Mesenchymal stem cell (in vitro differentiated cells and primary cell): ENCODE measurements at regions not wholly inside any gene's neighbourhood (a gene's known extent, or its start where the extent isn't known, plus 50 kb on each side); places are given as distances from the start of the nearest gene placed in this dataset.

Source experiments
- DNase-seq: peaks from one replicate; pipeline ENCODE4 v3.0.0-alpha.2; 2013
- H2AFZ ChIP-seq: one replicate; pipeline ENCODE4 v1.6.1; 2013; ENCODE audit warnings: low read depth, mild to moderate bottlenecking, control low read depth, inconsistent platforms, low read length, moderate library complexity
- H2AK5ac ChIP-seq: 2 replicates; pipeline ENCODE4 v1.6.1; 2013; ENCODE audit warnings: low read length, moderate library complexity, mild to moderate bottlenecking, inconsistent platforms; ENCODE audit not compliant: severe bottlenecking
- H2BK120ac ChIP-seq: one replicate; pipeline ENCODE4 v1.6.1; 2013; ENCODE audit warnings: low read depth, mild to moderate bottlenecking, inconsistent platforms, low read length, moderate library complexity
- H2BK12ac ChIP-seq, 2 experiments: one replicate each; pipeline ENCODE4 v1.6.1; 2013; ENCODE audit warnings: inconsistent platforms in 2 of 2, low read length in 2 of 2, mild to moderate bottlenecking in 2 of 2, moderate library complexity in 2 of 2, control low read depth in 1 of 2
- H2BK15ac ChIP-seq: one replicate; pipeline ENCODE4 v1.6.1; 2013; ENCODE audit warnings: mild to moderate bottlenecking, low read depth, inconsistent platforms; ENCODE audit not compliant: poor library complexity, severe bottlenecking
- H2BK5ac ChIP-seq: 2 replicates; pipeline ENCODE4 v1.6.1; 2013; ENCODE audit warnings: low read depth, mild to moderate bottlenecking, low read length, control low read depth, inconsistent platforms; ENCODE audit not compliant: poor library complexity, severe bottlenecking
- H3K14ac ChIP-seq, 2 experiments: one replicate each; pipeline ENCODE4 v1.6.1; 2013; ENCODE audit warnings: inconsistent platforms in 2 of 2, low read length in 2 of 2, control low read depth in 1 of 2, mild to moderate bottlenecking in 1 of 2, moderate library complexity in 1 of 2
- H3K18ac ChIP-seq, 2 experiments: one replicate each; pipeline ENCODE4 v1.6.1; 2013; ENCODE audit warnings: inconsistent platforms in 2 of 2, low read length in 2 of 2, control low read depth in 1 of 2, low read depth in 1 of 2, mild to moderate bottlenecking in 1 of 2
- H3K23ac ChIP-seq, 2 experiments: one replicate each; pipeline ENCODE4 v1.6.1; 2013; ENCODE audit warnings: inconsistent platforms in 2 of 2, low read length in 2 of 2, mild to moderate bottlenecking in 2 of 2, moderate library complexity in 2 of 2, control low read depth in 1 of 2
- H3K27ac ChIP-seq: 2 replicates; pipeline ENCODE4 v1.5.1; 2013; ENCODE audit warnings: mild to moderate bottlenecking, moderate library complexity, low read length, control low read depth, inconsistent platforms; ENCODE audit not compliant: poor library complexity, severe bottlenecking
- H3K27me3 ChIP-seq, 2 experiments: 2 replicates each; pipeline versions ENCODE4 v1.6.1 to v1.7.0; 2013; ENCODE audit warnings: low read length in 2 of 2, mild to moderate bottlenecking in 2 of 2, moderate library complexity in 2 of 2, control low read depth in 1 of 2, inconsistent platforms in 1 of 2; ENCODE audit not compliant: control insufficient read depth in 1 of 2, insufficient read depth in 1 of 2
- H3K36me3 ChIP-seq, 2 experiments: 2 replicates each; pipeline versions ENCODE4 v1.6.1 to v1.7.0; 2013; ENCODE audit warnings: low read length in 2 of 2, control low read depth in 1 of 2, inconsistent platforms in 1 of 2, low read depth in 1 of 2, mild to moderate bottlenecking in 1 of 2; ENCODE audit not compliant: insufficient read depth in 2 of 2, control insufficient read depth in 1 of 2
- H3K4ac ChIP-seq, 2 experiments: one replicate each; pipeline ENCODE4 v1.6.1; 2013; ENCODE audit warnings: inconsistent platforms in 2 of 2, low read length in 2 of 2, mild to moderate bottlenecking in 2 of 2, moderate library complexity in 2 of 2, control low read depth in 1 of 2, low read depth in 1 of 2
- H3K4me1 ChIP-seq: 2 replicates; pipeline ENCODE4 v1.6.1; 2013; ENCODE audit warnings: low read depth, low read length, control low read depth; ENCODE audit not compliant: control insufficient read depth, insufficient read depth
- H3K4me2 ChIP-seq: 2 replicates; pipeline ENCODE4 v1.6.1; 2013; ENCODE audit warnings: low read length, mild to moderate bottlenecking, inconsistent platforms; ENCODE audit not compliant: poor library complexity, severe bottlenecking
- H3K4me3 ChIP-seq, 2 experiments: 2 replicates each; pipeline versions ENCODE4 v1.5.1 to v1.7.0; 2013; ENCODE audit warnings: low read length in 2 of 2, mild to moderate bottlenecking in 2 of 2, control low read depth in 1 of 2, low read depth in 1 of 2; ENCODE audit not compliant: insufficient read depth in 1 of 2
- H3K79me1 ChIP-seq: replicated peaks from 2 replicates; pipeline ENCODE4 v1.6.1; 2013; ENCODE audit warnings: mild to moderate bottlenecking, control low read depth, low read length, inconsistent platforms; ENCODE audit not compliant: poor library complexity, severe bottlenecking
- H3K9ac ChIP-seq: 2 replicates; pipeline ENCODE4 v1.7.0; 2013; ENCODE audit warnings: mild to moderate bottlenecking, low read length, moderate library complexity
- H3K9me3 ChIP-seq: 2 replicates; pipeline ENCODE4 v1.7.0; 2013; ENCODE audit warnings: mild to moderate bottlenecking, low read length; ENCODE audit not compliant: control insufficient read depth
- H4K8ac ChIP-seq: one replicate; pipeline ENCODE4 v1.6.1; 2013; ENCODE audit warnings: inconsistent platforms, mild to moderate bottlenecking, low read length, moderate library complexity
- H4K91ac ChIP-seq: one replicate; pipeline ENCODE4 v1.6.1; 2013; ENCODE audit warnings: mild to moderate bottlenecking, low read length, inconsistent platforms
- WGBS: methylation state at CpG from one replicate; pipeline ENCODE4 v1.1.7; 2013; ENCODE audit warnings: mixed read lengths; 5-methylcytosine and 5-hydroxymethylcytosine counted together

GRCh38 chr11:123286255-123286654, 91.2 kb upstream of the CLMP start:
- WGBS = 63% methylated on average over 4 of the region's 5 CpGs
- no peak for DNase-seq
- no peak overlapping the region for H2BK15ac ChIP-seq
- no peak overlapping the region for H3K9ac ChIP-seq
- no peaks in the 10 kb centered on the region for H3K4me1 ChIP-seq
- no peak overlapping the region for H3K4me3 ChIP-seq
- no peak overlapping the region for H2AK5ac ChIP-seq
- no peaks in the 10 kb centered on the region for H3K36me3 ChIP-seq
- H4K8ac ChIP-seq = no peak overlapping the region
- no peak overlapping the region for H2BK5ac ChIP-seq
- H3K27me3 ChIP-seq = peaks cover 20 to 51% of the 10 kb centered on the region in 2 experiments
- H3K9me3 ChIP-seq = no peaks in the 10 kb centered on the region
- H2AFZ ChIP-seq = no peak overlapping the region
- H3K14ac ChIP-seq = no peak overlapping the region
- H3K23ac ChIP-seq = no peak overlapping the region
- no peak overlapping the region for H3K4me2 ChIP-seq
- no peak overlapping the region for H2BK120ac ChIP-seq
- H2BK12ac ChIP-seq = no peak overlapping the region
- H3K27ac ChIP-seq = no peak overlapping the region
- no peak overlapping the region for H3K4ac ChIP-seq
- H3K18ac ChIP-seq = no peak overlapping the region
- no peaks in the 10 kb centered on the region for H3K79me1 ChIP-seq
- no peak overlapping the region for H4K91ac ChIP-seq

DNA sequence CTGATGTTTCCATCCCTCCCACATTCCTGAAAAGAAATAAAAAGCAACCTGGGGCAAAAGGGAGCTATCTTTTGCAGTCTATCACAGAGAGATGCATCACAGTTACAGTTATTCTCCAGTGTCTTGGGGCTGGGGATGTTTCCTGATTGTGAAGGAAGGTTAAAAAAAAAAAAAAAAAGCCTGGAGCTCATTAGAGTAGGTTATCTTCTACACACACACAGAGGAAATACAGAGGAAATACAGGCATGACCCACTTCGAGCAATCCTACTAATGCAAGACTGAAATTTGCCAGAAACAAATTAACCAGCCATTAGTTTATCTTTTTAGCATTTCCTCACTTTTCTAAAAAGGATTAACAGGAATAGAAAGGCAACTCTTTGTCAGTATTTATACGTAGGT, 89.4 kb upstream of the CLMP start:
- Histone ChIP-seq H3K18ac (no peak overlapping the region), H3K4me2 (no peak overlapping the region), H2BK12ac (no peak overlapping the region), H4K8ac (no peak overlapping the region), H2AFZ (no peak overlapping the region), H3K23ac (no peak overlapping the region), H3K9me3 (no peaks in the 10 kb centered on the region), H2BK5ac (no peak overlapping the region), H3K36me3 (no peaks in the 10 kb centered on the region), H3K4me3 (no peak overlapping the region), H3K27ac (no peak overlapping the region), H3K9ac (no peak overlapping the region), H3K27me3 (peaks cover 18 to 48% of the 10 kb centered on the region in 2 experiments), H3K14ac (no peak overlapping the region), H3K79me1 (no peaks in the 10 kb centered on the region), H3K4me1 (no peaks in the 10 kb centered on the region), H2BK15ac (no peak overlapping the region), H2AK5ac (no peak overlapping the region), H4K91ac (no peak overlapping the region), H3K4ac (no peak overlapping the region), H2BK120ac (no peak overlapping the region)
- DNase-seq = no peak
- WGBS = 44% methylated on average over 2 of the region's 2 CpGs

DNA sequence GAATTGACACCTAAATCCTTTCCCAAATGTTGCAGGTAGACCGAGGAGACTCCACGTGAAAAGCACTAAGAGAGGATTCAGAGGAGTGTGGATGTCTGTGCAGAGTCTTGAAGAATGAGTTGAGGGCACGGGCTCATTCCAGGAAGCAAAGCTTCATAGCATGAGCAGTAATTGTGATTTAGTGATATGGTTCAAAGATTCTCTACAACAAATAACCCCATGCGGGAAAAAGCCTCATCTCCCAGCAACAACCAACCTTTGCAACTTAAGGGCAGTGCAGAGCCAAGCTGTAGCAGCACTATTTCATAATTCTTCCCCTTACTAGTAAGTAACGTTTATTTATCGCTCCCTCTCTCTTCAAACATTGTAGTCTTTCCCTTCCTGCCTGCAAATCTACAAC, 87.5 kb upstream of the CLMP start:
- Histone ChIP-seq H2BK5ac (no peak overlapping the region), H3K79me1 (no peaks in the 10 kb centered on the region), H3K9ac (no peak overlapping the region), H3K18ac (no peak overlapping the region), H2BK12ac (no peak overlapping the region), H3K4ac (no peak overlapping the region), H3K23ac (no peak overlapping the region), H3K4me2 (no peak overlapping the region), H4K8ac (no peak overlapping the region), H2BK15ac (no peak overlapping the region), H3K4me3 (no peak overlapping the region), H2BK120ac (no peak overlapping the region), H4K91ac (no peak overlapping the region), H3K9me3 (peaks cover 2% of the 10 kb centered on the region), H3K27ac (no peak overlapping the region), H3K14ac (no peak overlapping the region), H3K4me1 (no peaks in the 10 kb centered on the region), H3K27me3 (peaks cover 18 to 55% of the 10 kb centered on the region in 2 experiments), H2AFZ (no peak overlapping the region), H3K36me3 (no peaks in the 10 kb centered on the region), H2AK5ac (no peak overlapping the region)
- WGBS = 58% methylated on average over 3 of the region's 6 CpGs
- DNase-seq = no peak

DNA sequence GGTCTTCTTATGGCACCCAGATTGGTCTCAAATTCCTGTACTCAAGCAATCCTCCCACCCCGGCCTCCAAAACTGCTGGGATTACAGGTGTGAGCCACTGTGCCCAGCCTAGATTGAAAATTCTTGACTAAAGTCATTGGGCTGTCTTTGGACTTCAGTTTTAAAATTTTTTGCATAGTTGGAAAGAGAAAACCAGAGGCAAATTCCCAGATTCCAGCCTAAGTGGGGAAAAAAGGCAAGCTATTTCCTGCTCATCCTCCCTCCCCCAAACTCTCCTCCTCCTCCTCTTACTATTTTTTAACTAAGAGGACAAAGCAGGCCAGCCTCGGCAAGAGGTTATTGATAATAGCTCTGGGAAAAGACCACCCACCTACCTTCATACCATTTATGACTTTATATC, 78.6 kb upstream of the CLMP start:
- Histone ChIP-seq H3K4ac (no peak overlapping the region), H3K27me3 (peaks cover 20 to 24% of the 10 kb centered on the region in 2 experiments), H3K18ac (no peak overlapping the region), H2BK120ac (no peak overlapping the region), H2BK12ac (no peak overlapping the region), H3K14ac (no peak overlapping the region), H4K91ac (no peak overlapping the region), H2AFZ (no peak overlapping the region), H3K4me2 (no peak overlapping the region), H3K9ac (no peak overlapping the region), H2BK15ac (no peak overlapping the region), H3K9me3 (peaks cover 5% of the 10 kb centered on the region), H3K4me1 (no peaks in the 10 kb centered on the region), H3K79me1 (no peaks in the 10 kb centered on the region), H3K27ac (no peak overlapping the region), H2AK5ac (no peak overlapping the region), H3K23ac (no peak overlapping the region), H3K36me3 (no peaks in the 10 kb centered on the region), H3K4me3 (no peak overlapping the region), H4K8ac (no peak overlapping the region), H2BK5ac (no peak overlapping the region)
- WGBS = 80% methylated on average over 1 of the region's 2 CpGs
- no peak for DNase-seq
